Keratinocyte (primary cell): ENCODE measurements at regions not wholly inside any gene's neighbourhood (a gene's known extent, or its start where the extent isn't known, plus 50 kb on each side); places are given as distances from the start of the nearest gene placed in this dataset.
A peak's percentile ranks its signal among the peaks of the same experiment; 100 is the strongest.

ENCODE experiments used
- DNase-seq: peaks from one replicate; pipeline ENCODE4 v3.0.0-alpha.2; 2011; ENCODE audit warnings: low read depth, missing footprints, low spot score
- FAIRE-seq: peaks from 2 replicates; lab custom pipeline; 2011; peaks lifted over from hg19 to GRCh38; lab: Jason Lieb, UNC
- H2AFZ ChIP-seq: 2 replicates; pipeline ENCODE4 v1.6.0; 2012; ENCODE audit warnings: low read length, control low read depth, inconsistent platforms; ENCODE audit not compliant: control insufficient read depth
- H3K27ac ChIP-seq: 2 replicates; pipeline ENCODE4 v1.5.1; 2011; ENCODE audit warnings: low read length; ENCODE audit not compliant: control insufficient read depth, insufficient read depth
- H3K27me3 ChIP-seq: 3 replicates; pipeline ENCODE4 v1.6.0; 2011; ENCODE audit warnings: low read length; ENCODE audit not compliant: control insufficient read depth, insufficient read depth; ENCODE audit errors: extremely low read depth
- H3K36me3 ChIP-seq, 2 experiments: 2 replicates in 1 of 2; 3 replicates in 1 of 2; pipeline ENCODE4 v1.5.1; 2011; ENCODE audit warnings: low read length in 2 of 2, mild to moderate bottlenecking in 1 of 2; ENCODE audit not compliant: control insufficient read depth in 2 of 2, insufficient read depth in 2 of 2; ENCODE audit errors: extremely low read depth in 1 of 2
- H3K4me1 ChIP-seq: 3 replicates; pipeline ENCODE4 v1.5.1; 2011; ENCODE audit warnings: low read length; ENCODE audit not compliant: control insufficient read depth, insufficient read depth; ENCODE audit errors: extremely low read depth
- H3K4me2 ChIP-seq: 3 replicates; pipeline ENCODE4 v1.6.0; 2011; ENCODE audit warnings: low read depth, low read length; ENCODE audit not compliant: control insufficient read depth, insufficient read depth; ENCODE audit errors: extremely low read depth
- H3K4me3 ChIP-seq, 3 experiments: fragments of 200-600 bp in 1 of 3; sonication (generic) in 1 of 3; 2 replicates in 2 of 3; 3 replicates in 1 of 3; pipeline ENCODE4 v1.5.1; 2011 to 2016; ENCODE audit warnings: low read length in 3 of 3, mild to moderate bottlenecking in 3 of 3, control low read depth in 2 of 3, inconsistent platforms in 1 of 3, low read depth in 1 of 3, mixed read lengths in 1 of 3, mixed run types in 1 of 3, moderate library complexity in 1 of 3; ENCODE audit not compliant: control insufficient read depth in 2 of 3, insufficient read depth in 2 of 3; ENCODE audit errors: extremely low read depth in 1 of 3
- H3K79me2 ChIP-seq: 2 replicates; pipeline ENCODE4 v1.6.0; 2012; ENCODE audit warnings: low read length; ENCODE audit not compliant: control insufficient read depth, insufficient read depth
- H3K9ac ChIP-seq: 3 replicates; pipeline ENCODE4 v1.6.0; 2011; ENCODE audit warnings: low read length; ENCODE audit not compliant: control insufficient read depth, insufficient read depth; ENCODE audit errors: extremely low read depth
- H3K9me1 ChIP-seq: 3 replicates; pipeline ENCODE4 v1.6.0; 2011; ENCODE audit warnings: low read length; ENCODE audit not compliant: control insufficient read depth, insufficient read depth; ENCODE audit errors: extremely low read depth
- H3K9me3 ChIP-seq: 2 replicates; pipeline ENCODE4 v1.5.1; 2012; ENCODE audit warnings: low read depth, low read length; ENCODE audit not compliant: control insufficient read depth
- H4K20me1 ChIP-seq: 3 replicates; pipeline ENCODE4 v1.6.0; 2011; ENCODE audit warnings: low read length; ENCODE audit not compliant: control insufficient read depth, insufficient read depth; ENCODE audit errors: extremely low read depth
- EZH2 ChIP-seq: IDR thresholded peaks from one replicate; pipeline ENCODE4 v1.6.1; 2012; ENCODE audit warnings: inconsistent platforms, mild to moderate bottlenecking, low read length, moderate library complexity
- dilution Hi-C: fragments of 300-500 bp; cut with MboI; formaldehyde crosslinking; loops from one replicate; pipeline ENCODE4 v1.7.0; 2020; ENCODE audit warnings: low sequenced_read_pairs; ENCODE audit not compliant: extremely low pct_ligation_motif_present
- TF ChIP-seq, protein P1 (sequence below), 3 experiments: IDR thresholded peaks in 1 of 3; conservative IDR thresholded peaks in 1 of 3; optimal IDR thresholded peaks in 1 of 3; 2 replicates in 2 of 3; 3 replicates in 1 of 3; pipeline versions ENCODE3 to v1.5.1; 2011; ENCODE audit warnings: low read length in 3 of 3, mild to moderate bottlenecking in 3 of 3, moderate library complexity in 2 of 3, control low read depth in 1 of 3, inconsistent platforms in 1 of 3; ENCODE audit not compliant: insufficient read depth in 2 of 3; ENCODE audit errors: extremely low read depth in 1 of 3

DNA sequence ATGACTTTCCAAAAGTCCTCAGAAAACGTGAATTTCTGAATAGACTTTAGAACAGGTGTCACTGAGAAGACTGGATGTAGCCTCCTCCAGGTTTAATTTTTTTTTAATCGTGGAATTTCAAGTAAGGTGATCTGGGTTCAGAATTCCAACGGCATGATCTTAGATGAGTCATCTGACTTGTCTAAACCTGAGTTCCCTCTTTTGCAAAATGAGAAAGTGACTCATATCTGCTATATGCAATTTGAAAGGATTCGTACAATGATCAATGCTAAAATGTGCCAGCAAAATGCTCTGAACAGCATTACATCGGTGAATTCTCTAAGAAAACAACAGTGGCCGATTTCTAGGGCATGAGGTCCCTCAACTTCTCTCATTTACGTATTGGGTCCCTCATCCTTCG is 69.1 kb upstream of the ZNF516 start:
- dilution Hi-C loops, result no loop called here
- FAIRE-seq, result peak; percentile 92

DNA sequence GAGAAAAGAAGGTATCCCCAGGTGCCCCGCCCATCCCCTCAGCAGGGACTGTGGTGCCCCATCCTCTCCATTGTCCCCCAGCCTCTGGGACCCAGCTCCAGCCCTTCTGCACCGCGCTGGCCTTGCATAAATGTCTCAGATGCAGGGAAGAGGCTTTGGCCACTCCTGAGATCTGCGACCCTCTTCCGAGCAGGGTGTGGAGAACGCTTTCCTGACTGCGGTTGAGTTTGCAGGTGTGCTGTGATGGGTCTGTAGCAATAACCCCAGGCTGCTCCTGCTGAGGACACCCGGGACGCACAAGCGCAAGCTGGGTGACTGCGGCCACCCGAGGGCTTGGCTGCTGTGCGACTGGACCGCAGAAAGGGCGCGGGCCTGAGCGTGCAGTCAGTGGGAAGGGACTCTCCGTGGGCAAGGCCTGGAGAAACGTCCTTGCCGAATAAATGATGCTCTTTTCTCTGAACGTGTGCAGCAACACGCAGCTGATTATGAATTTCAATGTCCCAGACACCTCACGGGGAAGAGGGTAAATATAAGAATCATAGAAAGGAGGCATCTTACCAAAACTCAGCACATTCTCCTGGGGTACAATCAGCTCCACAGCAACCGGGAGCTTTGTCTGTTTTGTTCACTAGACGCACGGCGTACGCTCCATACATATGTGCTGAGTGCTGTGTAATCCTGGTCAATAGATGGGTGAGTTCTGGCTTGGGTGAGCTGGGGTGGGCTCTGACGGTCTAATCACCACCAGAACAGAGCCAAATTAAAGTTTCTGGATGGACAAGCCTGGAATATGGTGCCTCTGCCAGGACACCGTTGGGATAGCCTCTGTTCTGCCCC is 67.5 kb upstream of the ZNF516 start:
- no peaks in the 10 kb centered on the region for H3K36me3 ChIP-seq
- H3K4me1 ChIP-seq, result peaks cover 35% of the 10 kb centered on the region
- FAIRE-seq, result no peak
- no peaks in the 10 kb centered on the region for H4K20me1 ChIP-seq
- no peak overlapping the region for H3K27ac ChIP-seq
- H3K4me2 ChIP-seq, result no peak overlapping the region
- dilution Hi-C loops, result no loop called here
- H3K9me3 ChIP-seq, result peaks cover 15% of the 10 kb centered on the region
- H3K79me2 ChIP-seq, result no peaks in the 10 kb centered on the region
- no peaks in the 10 kb centered on the region for H3K27me3 ChIP-seq
- TF ChIP-seq, protein P1, sequence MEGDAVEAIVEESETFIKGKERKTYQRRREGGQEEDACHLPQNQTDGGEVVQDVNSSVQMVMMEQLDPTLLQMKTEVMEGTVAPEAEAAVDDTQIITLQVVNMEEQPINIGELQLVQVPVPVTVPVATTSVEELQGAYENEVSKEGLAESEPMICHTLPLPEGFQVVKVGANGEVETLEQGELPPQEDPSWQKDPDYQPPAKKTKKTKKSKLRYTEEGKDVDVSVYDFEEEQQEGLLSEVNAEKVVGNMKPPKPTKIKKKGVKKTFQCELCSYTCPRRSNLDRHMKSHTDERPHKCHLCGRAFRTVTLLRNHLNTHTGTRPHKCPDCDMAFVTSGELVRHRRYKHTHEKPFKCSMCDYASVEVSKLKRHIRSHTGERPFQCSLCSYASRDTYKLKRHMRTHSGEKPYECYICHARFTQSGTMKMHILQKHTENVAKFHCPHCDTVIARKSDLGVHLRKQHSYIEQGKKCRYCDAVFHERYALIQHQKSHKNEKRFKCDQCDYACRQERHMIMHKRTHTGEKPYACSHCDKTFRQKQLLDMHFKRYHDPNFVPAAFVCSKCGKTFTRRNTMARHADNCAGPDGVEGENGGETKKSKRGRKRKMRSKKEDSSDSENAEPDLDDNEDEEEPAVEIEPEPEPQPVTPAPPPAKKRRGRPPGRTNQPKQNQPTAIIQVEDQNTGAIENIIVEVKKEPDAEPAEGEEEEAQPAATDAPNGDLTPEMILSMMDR (optimal IDR thresholded peaks at IDR 0.05 in 1 of 3, IDR thresholded peaks at IDR 0.05 in 1 of 3, conservative IDR thresholded peaks at IDR 0.05 in 1 of 3; ENCODE audit: extremely low read depth in 1 of 3, insufficient read depth in 2 of 3, low read length in 3 of 3), result no peak
- no peak for TF ChIP-seq EZH2
- H2AFZ ChIP-seq, result no peak overlapping the region
- H3K4me3 ChIP-seq, result no peak overlapping the region
- DNase-seq, result no peak
- H3K9ac ChIP-seq, result no peak overlapping the region
- H3K9me1 ChIP-seq, result no peaks in the 10 kb centered on the region

More for the DNA sequence above, 69.1 kb upstream of the ZNF516 start:
- H3K4me2 ChIP-seq, result peak overlapping the region; percentile 87
- H3K9me3 ChIP-seq, result peaks cover 15% of the 10 kb centered on the region
- H3K4me1 ChIP-seq, result peaks cover 39% of the 10 kb centered on the region
- peak overlapping the region; percentile 70 for H3K9ac ChIP-seq
- TF ChIP-seq EZH2, result no peak
- TF ChIP-seq, protein P1 (optimal IDR thresholded peaks at IDR 0.05 in 1 of 3, IDR thresholded peaks at IDR 0.05 in 1 of 3, conservative IDR thresholded peaks at IDR 0.05 in 1 of 3; ENCODE audit: extremely low read depth in 1 of 3, insufficient read depth in 2 of 3, low read length in 3 of 3), result no peak
- peak overlapping the region; percentile 79 for H2AFZ ChIP-seq
- H3K9me1 ChIP-seq, result no peaks in the 10 kb centered on the region
- H3K27me3 ChIP-seq, result no peaks in the 10 kb centered on the region
- no peaks in the 10 kb centered on the region for H3K79me2 ChIP-seq
- peak overlapping the region; percentile 93 for H3K27ac ChIP-seq
- peak; percentile 83 for DNase-seq
- peak overlapping the region in 2 of 3 experiments; percentile 55 to 73 for H3K4me3 ChIP-seq
- no peaks in the 10 kb centered on the region for H4K20me1 ChIP-seq
- no peaks in the 10 kb centered on the region for H3K36me3 ChIP-seq
